GM12878 (cell line): ENCODE measurements at regions not wholly inside any gene's neighbourhood (a gene's known extent, or its start where the extent isn't known, plus 50 kb on each side); places are given as distances from the start of the nearest gene placed in this dataset.

ENCODE experiments used
- BMI1 ChIP-seq: fragments of 450-650 bp; IDR thresholded peaks from 2 replicates; pipeline ENCODE4 v1.6.1; 2016; ENCODE audit warnings: mild to moderate bottlenecking, moderate library complexity, borderline replicate concordance
- E2F8 ChIP-seq: fragments of 450-650 bp; IDR thresholded peaks from 2 replicates; pipeline ENCODE4 v1.6.1; 2018; ENCODE audit warnings: mild to moderate bottlenecking, low read depth, moderate library complexity; ENCODE audit not compliant: partially characterized antibody
- NFIC ChIP-seq: IDR thresholded peaks from 2 replicates; pipeline ENCODE4 v1.6.1; 2012; ENCODE audit warnings: low read depth, mild to moderate bottlenecking, inconsistent platforms, low read length, moderate library complexity
- NKRF ChIP-seq: fragments of 450-650 bp; conservative IDR thresholded peaks from 2 replicates; pipeline ENCODE4 v1.6.1; 2017; ENCODE audit warnings: mild to moderate bottlenecking, moderate library complexity
- SP1 ChIP-seq: IDR thresholded peaks from one replicate; pipeline ENCODE4 v1.6.1; 2011; ENCODE audit warnings: low read depth, low read length
- YY1 ChIP-seq: IDR thresholded peaks from 2 replicates; pipeline ENCODE4 v1.6.1; 2011; ENCODE audit warnings: low read depth, mild to moderate bottlenecking, low read length
- ZBED1 ChIP-seq: IDR thresholded peaks from 2 replicates; pipeline ENCODE4 v1.6.1; 2016; ENCODE audit warnings: borderline replicate concordance

- TF ChIP-seq E2F8 (peak; percentile 1), YY1 (0 out of 2 replicates have a peak, but pooled peaks have one; percentile 0), BMI1 (no peak), SP1 (no peak), NFIC (no peak), ZBED1 (no peak), NKRF (no peak)
Observed at GRCh38 chr14:50039120-50039517, 77.3 kb downstream of the VCPKMT start (continued).
